ENCODE measurements at regions not wholly inside any gene's neighbourhood (a gene's known extent, or its start where the extent isn't known, plus 50 kb on each side); places are given as distances from the start of the nearest gene placed in this dataset.

DNA sequence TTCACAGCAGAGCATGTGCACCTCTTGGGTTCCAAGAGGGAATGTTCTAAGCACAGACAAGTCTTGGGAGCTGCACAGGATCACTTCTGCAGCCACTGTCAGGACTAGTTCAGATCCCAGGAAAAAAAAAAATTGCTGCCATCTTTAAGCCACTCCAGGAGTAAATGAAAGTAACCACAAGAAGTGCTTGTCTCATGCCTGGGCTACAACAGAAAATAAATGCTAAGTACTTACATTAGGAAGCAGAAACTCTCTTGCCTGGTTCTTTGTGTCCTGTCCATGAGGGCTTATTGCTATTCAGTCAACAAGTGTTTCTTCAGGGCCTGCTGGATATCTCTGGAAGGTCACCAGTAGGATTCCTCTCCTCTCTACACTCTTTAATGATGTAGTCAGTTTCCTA, 176.1 kb downstream of the KTN1 start:
- peaks cover 13% of the 10 kb centered on the region for H3K4me1 Mint-ChIP-seq (ENCODE audit: low read depth, unreplicated experiment)

DNA sequence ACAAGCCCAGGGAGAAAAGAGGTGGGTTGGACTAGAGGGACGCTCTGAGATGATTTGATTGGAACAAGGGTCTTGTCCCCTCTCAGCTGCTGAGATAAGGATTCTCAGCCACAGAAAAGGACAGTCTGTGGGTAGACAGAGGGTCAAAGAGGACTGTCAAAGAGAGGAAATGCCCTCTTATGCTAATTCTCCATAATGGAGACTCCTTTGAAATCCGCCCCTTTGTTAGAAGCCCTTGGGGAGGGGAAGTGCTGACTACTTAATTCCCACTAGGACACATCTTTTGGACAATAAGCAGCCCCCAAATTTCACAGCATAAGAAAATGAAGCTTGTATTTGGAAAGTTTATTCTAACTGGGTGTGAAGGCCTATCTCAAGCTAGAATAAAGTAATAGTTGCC, 176.6 kb downstream of the KTN1 start:
- H3K27ac Mint-ChIP-seq (ENCODE audit: unreplicated experiment), result no peak overlapping the region
- H3K27me3 Mint-ChIP-seq (ENCODE audit: unreplicated experiment), result peaks cover 4% of the 10 kb centered on the region
- no peak for DNase-seq
- H3K36me3 Mint-ChIP-seq (ENCODE audit: unreplicated experiment), result no peaks in the 10 kb centered on the region
- H3K4me3 Mint-ChIP-seq (ENCODE audit: unreplicated experiment), result no peak overlapping the region
- no peaks in the 10 kb centered on the region for H3K9me3 Mint-ChIP-seq (ENCODE audit: unreplicated experiment)
- no peak for TF ChIP-seq CTCF (IDR thresholded peaks at IDR 0.05; ENCODE audit: partially characterized antibody, unreplicated experiment)
- peaks cover 17% of the 10 kb centered on the region for H3K4me1 Mint-ChIP-seq (ENCODE audit: low read depth, unreplicated experiment)

More for the DNA sequence above, 176.1 kb downstream of the KTN1 start:
- H3K27ac Mint-ChIP-seq (ENCODE audit: unreplicated experiment), result no peak overlapping the region
- TF ChIP-seq CTCF (IDR thresholded peaks at IDR 0.05; ENCODE audit: partially characterized antibody, unreplicated experiment), result no peak
- peaks cover 4% of the 10 kb centered on the region for H3K27me3 Mint-ChIP-seq (ENCODE audit: unreplicated experiment)
- no peaks in the 10 kb centered on the region for H3K9me3 Mint-ChIP-seq (ENCODE audit: unreplicated experiment)
- no peak overlapping the region for H3K4me3 Mint-ChIP-seq (ENCODE audit: unreplicated experiment)
- DNase-seq, result no peak
- no peaks in the 10 kb centered on the region for H3K36me3 Mint-ChIP-seq (ENCODE audit: unreplicated experiment)

- H3K9me3 Mint-ChIP-seq (ENCODE audit: unreplicated experiment), result no peaks in the 10 kb centered on the region
- H3K4me1 Mint-ChIP-seq (ENCODE audit: low read depth, unreplicated experiment), result peaks cover 26% of the 10 kb centered on the region
- no peak for TF ChIP-seq CTCF (IDR thresholded peaks at IDR 0.05; ENCODE audit: partially characterized antibody, unreplicated experiment)
- no peak overlapping the region for H3K27ac Mint-ChIP-seq (ENCODE audit: unreplicated experiment)
- no peak for DNase-seq
- H3K27me3 Mint-ChIP-seq (ENCODE audit: unreplicated experiment), result peaks cover 4% of the 10 kb centered on the region
- no peaks in the 10 kb centered on the region for H3K36me3 Mint-ChIP-seq (ENCODE audit: unreplicated experiment)
- no peak overlapping the region for H3K4me3 Mint-ChIP-seq (ENCODE audit: unreplicated experiment)
Measured at GRCh38 chr14:55758796-55759195, 178.8 kb downstream of the KTN1 start.

DNA sequence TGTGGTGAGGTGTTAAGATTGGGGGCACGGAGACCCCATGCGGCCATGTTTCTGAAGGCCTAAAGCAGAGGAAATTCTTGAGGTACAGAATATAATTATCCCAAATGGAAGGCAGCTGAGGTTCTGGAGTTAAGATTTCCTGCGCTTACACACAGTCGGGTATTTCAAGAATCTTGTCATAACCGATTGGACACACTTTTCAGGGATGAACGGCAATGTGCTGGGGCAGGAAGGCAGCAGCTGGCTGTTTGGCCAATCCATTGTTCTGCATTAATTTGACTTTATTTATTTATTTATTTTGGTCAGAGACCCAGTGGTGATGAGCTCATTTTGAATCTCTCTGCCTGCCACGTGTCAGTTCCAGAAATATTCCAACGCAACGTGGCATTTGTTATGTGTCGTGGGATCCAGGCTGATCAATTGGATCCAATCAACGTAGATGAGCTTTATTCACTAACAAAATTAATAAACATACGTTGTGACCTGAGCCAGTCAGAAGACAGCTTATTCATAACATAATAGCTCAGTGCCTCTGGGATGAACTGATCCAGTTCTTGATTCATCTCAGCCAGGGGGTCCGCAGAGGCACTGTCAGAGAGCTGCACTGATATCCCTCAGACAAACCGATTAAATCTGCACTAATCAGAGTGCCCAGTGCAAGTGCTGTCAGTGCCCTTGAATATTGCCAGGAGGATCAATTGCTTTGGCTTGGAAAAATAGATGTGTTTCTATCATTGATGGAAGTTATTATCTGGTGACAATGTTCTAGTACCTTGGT, 181.0 kb downstream of the KTN1 start:
- Mint-ChIP-seq H3K27ac (ENCODE audit: unreplicated experiment) (peak overlapping the region; percentile 29), H3K27me3 (ENCODE audit: unreplicated experiment) (peaks cover 4% of the 10 kb centered on the region), H3K4me3 (ENCODE audit: unreplicated experiment) (no peak overlapping the region), H3K36me3 (ENCODE audit: unreplicated experiment) (no peaks in the 10 kb centered on the region), H3K9me3 (ENCODE audit: unreplicated experiment) (no peaks in the 10 kb centered on the region), H3K4me1 (ENCODE audit: low read depth, unreplicated experiment) (peaks cover 26% of the 10 kb centered on the region)
- TF ChIP-seq CTCF (IDR thresholded peaks at IDR 0.05; ENCODE audit: partially characterized antibody, unreplicated experiment), result no peak
- DNase-seq, result no peak

DNA sequence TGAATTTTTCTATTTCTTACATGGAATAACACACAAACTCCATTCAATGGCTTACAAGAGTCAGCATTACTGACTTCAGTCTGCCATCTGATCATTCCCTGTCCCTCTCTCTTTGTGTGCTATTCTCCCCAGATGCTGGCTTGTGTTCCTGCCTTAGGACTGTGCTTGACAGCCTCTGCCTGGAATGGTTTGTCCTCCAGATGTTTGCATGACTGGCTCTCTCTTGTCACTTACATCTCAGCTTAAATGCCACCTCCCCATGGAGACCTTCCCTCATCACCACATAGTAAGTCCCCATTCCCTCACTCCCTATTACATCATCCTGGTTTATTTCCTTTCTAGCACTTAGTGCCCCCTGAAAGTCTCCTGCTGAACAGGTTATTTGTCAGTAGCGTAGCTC, 181.6 kb downstream of the KTN1 start:
- no peak for TF ChIP-seq CTCF (IDR thresholded peaks at IDR 0.05; ENCODE audit: partially characterized antibody, unreplicated experiment)
- DNase-seq, result no peak
- H3K9me3 Mint-ChIP-seq (ENCODE audit: unreplicated experiment), result no peaks in the 10 kb centered on the region
- no peaks in the 10 kb centered on the region for H3K36me3 Mint-ChIP-seq (ENCODE audit: unreplicated experiment)
- no peak overlapping the region for H3K4me3 Mint-ChIP-seq (ENCODE audit: unreplicated experiment)
- no peak overlapping the region for H3K27ac Mint-ChIP-seq (ENCODE audit: unreplicated experiment)
- H3K4me1 Mint-ChIP-seq (ENCODE audit: low read depth, unreplicated experiment), result peaks cover 26% of the 10 kb centered on the region
- H3K27me3 Mint-ChIP-seq (ENCODE audit: unreplicated experiment), result peaks cover 4% of the 10 kb centered on the region

Measured in glutamatergic neuron (in vitro differentiated cells).